ENCODE measurements at regions not wholly inside any gene's neighbourhood (a gene's known extent, or its start where the extent isn't known, plus 50 kb on each side); places are given as distances from the start of the nearest gene placed in this dataset.

GRCh38 chr13:22979952-22980351, 200.8 kb upstream of the SGCG start:
- TF ChIP-seq EZH2 (IDR thresholded peaks at IDR 0.05; ENCODE audit: low read depth) (no peak), CTCF (conservative IDR thresholded peaks at IDR 0.05) (no peak)
